DMS53 treated with DMSO at 0.1 percent for 48 hours (cell line): ENCODE measurements at regions not wholly inside any gene's neighbourhood (a gene's known extent, or its start where the extent isn't known, plus 50 kb on each side); places are given as distances from the start of the nearest gene placed in this dataset.

Experiments used
- DNase-seq: peaks from one replicate; lab custom pipeline; 2025; ENCODE audit not compliant: unreplicated experiment; lab: John Stamatoyannopoulos, UW

GRCh38 chrX:69554321-69554947, 50.3 kb downstream of the NALF2 start:
- no peak for DNase-seq

GRCh38 chrX:69555481-69556041, 51.4 kb downstream of the NALF2 start:
- no peak for DNase-seq

- DNase-seq, result peak; percentile 68
Observed at GRCh38 chrX:69556060-69557011, 52.2 kb downstream of the NALF2 start.

DNA sequence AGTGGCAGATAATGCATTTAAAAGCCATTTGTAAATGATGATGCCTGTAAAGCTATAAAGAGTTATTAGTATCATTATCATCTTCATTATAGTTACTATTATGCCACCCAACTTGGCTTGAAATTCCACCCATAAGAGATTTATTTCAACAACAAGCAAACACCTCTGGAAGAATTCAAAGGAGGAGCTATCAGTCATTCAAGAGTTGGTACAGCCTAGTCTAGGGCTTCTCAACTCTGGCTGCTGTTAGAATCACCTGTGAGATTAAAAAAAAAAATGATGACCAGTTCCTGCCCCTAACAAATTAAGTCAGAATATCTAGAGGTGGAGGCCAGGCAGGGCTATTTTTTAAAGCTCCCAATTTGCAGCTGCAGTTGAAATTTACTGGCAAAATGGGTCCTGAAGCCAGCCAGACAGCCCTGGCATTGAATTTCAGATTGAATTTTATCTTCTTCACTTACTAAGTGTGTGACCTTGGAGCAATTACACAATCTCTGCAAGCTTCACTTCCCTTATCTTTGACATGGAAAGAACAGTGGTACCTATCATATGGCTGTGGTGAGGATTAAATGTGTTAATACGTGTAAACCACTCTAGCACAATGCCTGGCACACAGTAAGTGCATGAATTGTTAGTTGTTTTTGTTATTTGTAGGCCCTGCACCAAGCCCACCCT, 52.9 kb upstream of the EDA start:
- DNase-seq, result no peak

GRCh38 chrX:69564665-69565064, 51.2 kb upstream of the EDA start:
- DNase-seq, result no peak

DNA sequence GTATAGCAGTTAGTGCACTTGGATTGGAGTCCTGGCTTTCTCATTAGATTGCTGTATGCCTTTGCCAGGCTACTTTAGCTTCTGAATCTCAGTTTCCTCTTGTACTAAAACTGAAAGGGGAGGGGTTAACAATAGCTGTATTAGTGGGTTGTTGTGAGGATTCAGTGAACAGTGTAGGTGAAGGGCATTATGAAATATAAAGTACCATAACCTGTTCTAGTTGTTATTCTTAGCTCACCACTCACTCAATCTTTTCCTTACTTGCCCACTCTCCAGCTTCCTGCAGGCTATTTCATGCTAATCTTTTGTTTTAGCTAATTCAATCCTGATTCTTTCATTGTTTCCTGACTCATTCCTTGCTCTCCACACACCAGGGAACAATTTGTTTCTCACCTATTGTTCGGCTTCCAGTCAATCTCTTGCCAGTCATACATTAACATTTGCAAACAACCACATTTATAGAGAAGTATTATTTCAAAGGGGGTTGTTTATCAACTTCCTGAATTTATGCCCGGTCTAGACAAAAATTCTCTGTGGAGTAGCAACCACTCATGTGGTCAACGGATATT, 50.6 kb upstream of the EDA start:
- no peak for DNase-seq
